ENCODE measurements at regions not wholly inside any gene's neighbourhood (a gene's known extent, or its start where the extent isn't known, plus 50 kb on each side); places are given as distances from the start of the nearest gene placed in this dataset.
"Not testable (repeated sequence)": the region's sequence is repeated elsewhere in the genome, so short reads cannot be mapped to it uniquely, and the experiment has no call there.

GRCh38 chr6:126976253-126976797 is 142.1 kb upstream of the RSPO3 start:
- no peak for DNase-seq (ENCODE audit: low spot score in 2 of 2)
- intact Hi-C loops (cut with DNase I; ENCODE audit: low total_unique reads), result no loop called here
- Histone ChIP-seq H3K27ac (no peak overlapping the region), H3K4me1 (no peaks in the 10 kb centered on the region), H3K27me3 (no peaks in the 10 kb centered on the region), H3K9me3 (peaks cover 0 to 6% of the 10 kb centered on the region in 2 donors), H3K4me3 (no peak overlapping the region), H3K36me3 (no peaks in the 10 kb centered on the region)
- TF ChIP-seq POLR2A (IDR thresholded peaks at IDR 0.05), result no peak
- TF ChIP-seq, protein P1, sequence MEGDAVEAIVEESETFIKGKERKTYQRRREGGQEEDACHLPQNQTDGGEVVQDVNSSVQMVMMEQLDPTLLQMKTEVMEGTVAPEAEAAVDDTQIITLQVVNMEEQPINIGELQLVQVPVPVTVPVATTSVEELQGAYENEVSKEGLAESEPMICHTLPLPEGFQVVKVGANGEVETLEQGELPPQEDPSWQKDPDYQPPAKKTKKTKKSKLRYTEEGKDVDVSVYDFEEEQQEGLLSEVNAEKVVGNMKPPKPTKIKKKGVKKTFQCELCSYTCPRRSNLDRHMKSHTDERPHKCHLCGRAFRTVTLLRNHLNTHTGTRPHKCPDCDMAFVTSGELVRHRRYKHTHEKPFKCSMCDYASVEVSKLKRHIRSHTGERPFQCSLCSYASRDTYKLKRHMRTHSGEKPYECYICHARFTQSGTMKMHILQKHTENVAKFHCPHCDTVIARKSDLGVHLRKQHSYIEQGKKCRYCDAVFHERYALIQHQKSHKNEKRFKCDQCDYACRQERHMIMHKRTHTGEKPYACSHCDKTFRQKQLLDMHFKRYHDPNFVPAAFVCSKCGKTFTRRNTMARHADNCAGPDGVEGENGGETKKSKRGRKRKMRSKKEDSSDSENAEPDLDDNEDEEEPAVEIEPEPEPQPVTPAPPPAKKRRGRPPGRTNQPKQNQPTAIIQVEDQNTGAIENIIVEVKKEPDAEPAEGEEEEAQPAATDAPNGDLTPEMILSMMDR (IDR thresholded peaks at IDR 0.05), result no peak
- TF ChIP-seq POLR2AphosphoS5 (IDR thresholded peaks at IDR 0.05), result no peak

GRCh38 chr6:126983779-126984178 is 134.7 kb upstream of the RSPO3 start:
- Histone ChIP-seq H3K27ac (no peak overlapping the region), H3K4me1 (no peaks in the 10 kb centered on the region), H3K27me3 (no peaks in the 10 kb centered on the region), H3K4me3 (no peak overlapping the region), H3K9me3 (peaks cover 5 to 7% of the 10 kb centered on the region in 2 donors), H3K36me3 (no peaks in the 10 kb centered on the region)
- TF ChIP-seq POLR2AphosphoS5 (IDR thresholded peaks at IDR 0.05) (no peak), POLR2A (IDR thresholded peaks at IDR 0.05) (no peak)
- TF ChIP-seq, protein P1 (IDR thresholded peaks at IDR 0.05), result no peak
- no peak for DNase-seq (ENCODE audit: low spot score in 2 of 2)
- intact Hi-C loops (cut with DNase I; ENCODE audit: low total_unique reads), result no loop called here

DNA sequence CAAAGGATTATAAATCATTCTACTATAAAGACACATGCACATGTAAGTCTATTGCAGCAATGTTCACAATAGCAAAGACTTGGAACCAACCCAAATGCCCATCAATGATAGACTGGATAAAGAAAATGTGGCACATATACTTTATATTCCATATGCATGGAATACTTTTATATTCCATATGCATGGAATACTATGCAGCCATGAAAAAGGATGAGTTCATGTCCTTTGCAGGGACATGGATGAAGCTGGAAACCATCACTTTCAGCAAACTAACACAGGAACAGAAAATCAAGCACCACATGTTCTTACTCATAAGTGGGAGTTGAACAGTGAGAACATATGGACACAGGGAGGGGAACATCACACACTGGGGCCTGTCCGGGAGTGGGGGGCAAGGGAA is 130.3 kb upstream of the RSPO3 start:
- DNase-seq (ENCODE audit: low spot score in 2 of 2); intact Hi-C loops (cut with DNase I; ENCODE audit: low total_unique reads); H3K4me1 ChIP-seq: not testable (repeated sequence)

DNA sequence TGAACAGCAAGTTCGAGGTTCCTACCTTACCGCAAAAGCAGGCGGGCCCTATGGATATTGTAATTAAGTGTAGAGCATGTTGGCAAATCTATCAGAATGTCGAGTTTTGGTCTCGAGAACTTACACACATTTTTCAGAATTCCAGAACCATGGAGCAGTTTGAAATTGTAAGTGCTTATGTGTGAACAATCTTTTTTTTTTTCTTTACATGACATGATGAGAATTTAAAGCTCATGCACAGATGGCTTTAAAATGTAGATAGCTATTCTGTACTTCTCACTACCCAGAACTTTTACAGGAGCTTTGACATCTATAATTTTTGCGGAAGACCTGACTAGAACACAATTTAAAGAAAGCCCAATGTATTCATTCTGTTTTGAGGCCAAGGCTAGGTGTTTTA is 117.8 kb upstream of the RSPO3 start:
- intact Hi-C loops (cut with DNase I; ENCODE audit: low total_unique reads), result no loop called here
- no peak for DNase-seq (ENCODE audit: low spot score in 2 of 2)
- H3K27ac ChIP-seq, result no peak overlapping the region
- TF ChIP-seq POLR2AphosphoS5 (IDR thresholded peaks at IDR 0.05), result no peak
- TF ChIP-seq, protein P1 (IDR thresholded peaks at IDR 0.05), result no peak
- no peak for TF ChIP-seq POLR2A (IDR thresholded peaks at IDR 0.05)
- no peaks in the 10 kb centered on the region for H3K9me3 ChIP-seq
- H3K4me3 ChIP-seq, result no peak overlapping the region
- H3K4me1 ChIP-seq, result no peaks in the 10 kb centered on the region
- no peaks in the 10 kb centered on the region for H3K36me3 ChIP-seq
- H3K27me3 ChIP-seq, result no peaks in the 10 kb centered on the region

More for the DNA sequence above, 130.3 kb upstream of the RSPO3 start:
- H3K27me3 ChIP-seq, H3K9me3 ChIP-seq, H3K36me3 ChIP-seq, H3K4me3 ChIP-seq, H3K27ac ChIP-seq: not testable (repeated sequence)

GRCh38 chr6:127013865-127014264 is 104.6 kb upstream of the RSPO3 start:
- H3K36me3 ChIP-seq, result no peaks in the 10 kb centered on the region
- H3K4me3 ChIP-seq, result no peak overlapping the region
- H3K4me1 ChIP-seq, result no peaks in the 10 kb centered on the region
- intact Hi-C loops (cut with DNase I; ENCODE audit: low total_unique reads), result no loop called here
- no peak for DNase-seq (ENCODE audit: low spot score in 2 of 2)
- TF ChIP-seq POLR2AphosphoS5 (IDR thresholded peaks at IDR 0.05) (no peak), POLR2A (IDR thresholded peaks at IDR 0.05) (no peak)
- no peaks in the 10 kb centered on the region for H3K9me3 ChIP-seq
- no peaks in the 10 kb centered on the region for H3K27me3 ChIP-seq
- H3K27ac ChIP-seq, result no peak overlapping the region

DNA sequence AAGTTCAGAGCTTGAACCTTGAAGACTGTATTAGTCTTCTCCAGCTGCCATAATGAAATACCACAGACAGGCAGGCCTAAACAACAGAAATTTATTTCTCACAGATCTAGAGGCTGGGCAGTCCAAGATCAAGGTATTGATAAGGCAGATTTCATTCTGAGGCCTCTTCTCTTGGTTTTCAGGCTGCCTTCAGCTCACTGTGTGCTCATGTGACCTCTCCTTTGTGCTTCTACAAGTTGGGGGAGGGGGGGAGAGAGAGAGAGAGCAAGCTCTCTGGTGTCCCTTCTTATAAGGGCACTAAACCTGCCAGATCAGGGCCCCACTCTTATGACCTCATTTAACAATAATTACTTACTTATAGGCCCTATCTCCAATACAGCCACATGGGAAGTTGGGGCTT is 102.6 kb upstream of the RSPO3 start:
- Histone ChIP-seq H3K27me3 (no peaks in the 10 kb centered on the region), H3K4me3 (no peak overlapping the region), H3K4me1 (no peaks in the 10 kb centered on the region), H3K27ac (no peak overlapping the region), H3K36me3 (no peaks in the 10 kb centered on the region), H3K9me3 (no peaks in the 10 kb centered on the region)
- DNase-seq (ENCODE audit: low spot score in 2 of 2), result no peak
- intact Hi-C loops (cut with DNase I; ENCODE audit: low total_unique reads), result no loop called here
- no peak for TF ChIP-seq POLR2A (IDR thresholded peaks at IDR 0.05)
- TF ChIP-seq, protein P1 (IDR thresholded peaks at IDR 0.05), result no peak
- no peak for TF ChIP-seq POLR2AphosphoS5 (IDR thresholded peaks at IDR 0.05)
